Gastroesophageal sphincter (tissue), 4 donors: ENCODE measurements at regions not wholly inside any gene's neighbourhood (a gene's known extent, or its start where the extent isn't known, plus 50 kb on each side); places are given as distances from the start of the nearest gene placed in this dataset.

Source experiments
- ATAC-seq: fragments of 150-250 bp; one replicate; pipeline ENCODE4 v1.9.1; 2016; ENCODE audit warnings: mild to moderate bottlenecking, moderate library complexity
- H3K27ac ChIP-seq, 4 donors: fragments of 200-600 bp; sonication (generic) in 3 of 4; 1 replicate in 3 of 4; 2 replicates in 1 of 4; pipeline ENCODE4 v1.5.1; 2016 to 2019
- H3K27me3 ChIP-seq: fragments of 200-600 bp; sonication (generic); one replicate; pipeline ENCODE4 v1.5.1; 2019
- H3K36me3 ChIP-seq, 2 donors: fragments of 200-600 bp; sonication (generic); one replicate each; pipeline ENCODE4 v1.5.1; 2019; ENCODE audit warnings: control low read depth in 1 of 2
- H3K4me1 ChIP-seq, 3 donors: fragments of 200-600 bp; sonication (generic); 1 replicate in 2 of 3; 2 replicates in 1 of 3; pipeline ENCODE4 v1.5.1; 2016 to 2019; ENCODE audit warnings: control low read depth in 2 of 3
- H3K4me3 ChIP-seq, 2 donors: fragments of 200-600 bp; sonication (generic); one replicate each; pipeline ENCODE4 v1.5.1; 2019; ENCODE audit warnings: mild to moderate bottlenecking in 1 of 2, moderate library complexity in 1 of 2
- H3K9me3 ChIP-seq, 3 donors: fragments of 200-600 bp; sonication (generic); one replicate each; pipeline ENCODE4 v1.5.1; 2017 to 2019; ENCODE audit warnings: control low read depth in 2 of 3
- EP300 ChIP-seq: sonication (generic); formaldehyde crosslinking; IDR thresholded peaks from one replicate; pipeline ENCODE4 v1.6.1; 2017; ENCODE audit warnings: antibody characterized with exemption, mild to moderate bottlenecking
- POLR2A ChIP-seq, 2 donors: fragments of 450-650 bp; IDR thresholded peaks; one replicate each; pipeline ENCODE4 v1.6.1; 2017; ENCODE audit warnings: antibody characterized with exemption in 2 of 2, mild to moderate bottlenecking in 2 of 2, moderate library complexity in 1 of 2
- POLR2AphosphoS5 ChIP-seq: sonication (generic); formaldehyde crosslinking; IDR thresholded peaks from one replicate; pipeline ENCODE4 v1.6.1; 2017; ENCODE audit warnings: antibody characterized with exemption
- WGBS, 2 donors: methylation state at CpG; one replicate each; pipeline ENCODE4 v1.1.5; 2018; ENCODE audit warnings: low coverage in 1 of 2; 5-methylcytosine and 5-hydroxymethylcytosine counted together
- TF ChIP-seq, protein P1 (sequence below), 4 experiments: fragments of 200-600 bp in 2 of 4; fragments of 450-650 bp in 2 of 4; sonication (generic) in 1 of 4; IDR thresholded peaks; one replicate each; pipeline ENCODE4 v1.5.1; 2017 to 2019; ENCODE audit warnings: antibody characterized with exemption in 4 of 4, mild to moderate bottlenecking in 2 of 4, moderate library complexity in 2 of 4

DNA sequence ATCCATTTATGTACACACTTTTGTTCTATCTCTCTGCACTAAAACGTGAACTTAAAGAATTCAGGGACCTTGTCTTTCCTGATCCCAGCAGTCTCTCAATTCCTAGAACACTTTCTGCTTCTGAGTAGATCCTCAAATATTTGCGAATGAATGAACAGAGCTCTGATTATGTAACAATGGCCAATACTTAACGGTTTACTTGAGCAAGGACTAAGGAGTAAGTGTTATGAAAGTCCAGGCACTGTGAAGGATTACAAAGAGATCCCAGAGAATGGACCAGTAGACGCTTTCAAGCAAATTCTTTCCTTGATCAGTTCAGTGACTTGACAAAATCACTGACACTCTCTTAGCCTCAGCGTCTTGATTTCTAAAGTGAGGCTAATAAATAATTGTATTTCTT, 514.5 kb upstream of the KLHL1 start:
- no peak overlapping the region for H3K4me3 ChIP-seq
- H3K27ac ChIP-seq: no peak overlapping the region
- no peak for ATAC-seq
- no peaks in the 10 kb centered on the region for H3K36me3 ChIP-seq
- WGBS, 2 donors: 28 to 30% methylated on average over 5 of the region's 5 CpGs
- TF ChIP-seq, protein P1, sequence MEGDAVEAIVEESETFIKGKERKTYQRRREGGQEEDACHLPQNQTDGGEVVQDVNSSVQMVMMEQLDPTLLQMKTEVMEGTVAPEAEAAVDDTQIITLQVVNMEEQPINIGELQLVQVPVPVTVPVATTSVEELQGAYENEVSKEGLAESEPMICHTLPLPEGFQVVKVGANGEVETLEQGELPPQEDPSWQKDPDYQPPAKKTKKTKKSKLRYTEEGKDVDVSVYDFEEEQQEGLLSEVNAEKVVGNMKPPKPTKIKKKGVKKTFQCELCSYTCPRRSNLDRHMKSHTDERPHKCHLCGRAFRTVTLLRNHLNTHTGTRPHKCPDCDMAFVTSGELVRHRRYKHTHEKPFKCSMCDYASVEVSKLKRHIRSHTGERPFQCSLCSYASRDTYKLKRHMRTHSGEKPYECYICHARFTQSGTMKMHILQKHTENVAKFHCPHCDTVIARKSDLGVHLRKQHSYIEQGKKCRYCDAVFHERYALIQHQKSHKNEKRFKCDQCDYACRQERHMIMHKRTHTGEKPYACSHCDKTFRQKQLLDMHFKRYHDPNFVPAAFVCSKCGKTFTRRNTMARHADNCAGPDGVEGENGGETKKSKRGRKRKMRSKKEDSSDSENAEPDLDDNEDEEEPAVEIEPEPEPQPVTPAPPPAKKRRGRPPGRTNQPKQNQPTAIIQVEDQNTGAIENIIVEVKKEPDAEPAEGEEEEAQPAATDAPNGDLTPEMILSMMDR (IDR thresholded peaks at IDR 0.05): no peak
- TF ChIP-seq EP300 (no peak), POLR2AphosphoS5 (no peak), POLR2A (IDR thresholded peaks at IDR 0.05) (no peak)
- H3K9me3 ChIP-seq: no peaks in the 10 kb centered on the region
- H3K27me3 ChIP-seq: no peaks in the 10 kb centered on the region
- H3K4me1 ChIP-seq: no peaks in the 10 kb centered on the region

DNA sequence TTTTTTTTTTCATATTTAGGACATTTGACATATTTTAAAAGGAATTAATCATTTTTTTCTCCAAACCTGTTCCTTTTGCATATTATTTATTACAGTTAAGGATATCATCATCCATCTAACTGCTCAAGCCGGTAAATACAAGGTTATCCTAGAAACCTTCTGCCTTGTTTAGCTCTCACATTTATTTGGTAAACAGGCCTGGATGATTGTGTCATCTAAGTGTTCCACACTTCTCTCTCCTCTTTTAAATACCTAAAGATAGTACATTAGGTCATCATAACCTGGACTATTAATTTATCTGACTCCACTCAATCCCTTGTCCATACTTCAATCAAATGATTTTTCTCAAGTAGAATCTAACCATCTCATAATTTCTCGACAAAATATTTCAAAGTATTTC, 511.7 kb upstream of the KLHL1 start:
- Histone ChIP-seq H3K27me3 (no peaks in the 10 kb centered on the region), H3K9me3 (no peaks in the 10 kb centered on the region), H3K4me1 (no peaks in the 10 kb centered on the region), H3K4me3 (no peak overlapping the region), H3K27ac (no peak overlapping the region), H3K36me3 (no peaks in the 10 kb centered on the region)
- no peak for ATAC-seq
- TF ChIP-seq POLR2AphosphoS5 (no peak), EP300 (no peak), POLR2A (IDR thresholded peaks at IDR 0.05) (no peak)
- TF ChIP-seq, protein P1 (IDR thresholded peaks at IDR 0.05): no peak
- WGBS, 2 donors: 68 to 78% methylated on average over 2 of the region's 2 CpGs

DNA sequence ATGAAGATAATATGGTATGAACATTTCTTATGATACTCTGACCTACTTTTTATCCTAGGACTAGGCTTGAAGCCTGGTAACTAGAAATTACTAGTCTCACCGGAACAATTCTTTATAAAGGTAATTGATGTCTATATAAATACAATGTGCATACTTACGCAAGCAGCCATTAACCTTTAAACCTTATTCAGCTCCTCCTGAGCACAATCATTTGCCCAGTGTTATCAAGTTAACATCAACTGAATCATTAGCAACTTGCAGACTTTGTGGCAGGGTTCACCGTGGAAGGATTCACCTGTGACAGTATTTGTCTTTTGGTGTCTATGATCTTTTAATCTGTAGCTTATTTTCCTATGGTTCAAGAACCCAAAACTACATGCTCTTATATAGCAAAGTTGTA, 508.6 kb upstream of the KLHL1 start:
- WGBS, 2 donors: 64 to 67% methylated on average over 3 of the region's 3 CpGs

DNA sequence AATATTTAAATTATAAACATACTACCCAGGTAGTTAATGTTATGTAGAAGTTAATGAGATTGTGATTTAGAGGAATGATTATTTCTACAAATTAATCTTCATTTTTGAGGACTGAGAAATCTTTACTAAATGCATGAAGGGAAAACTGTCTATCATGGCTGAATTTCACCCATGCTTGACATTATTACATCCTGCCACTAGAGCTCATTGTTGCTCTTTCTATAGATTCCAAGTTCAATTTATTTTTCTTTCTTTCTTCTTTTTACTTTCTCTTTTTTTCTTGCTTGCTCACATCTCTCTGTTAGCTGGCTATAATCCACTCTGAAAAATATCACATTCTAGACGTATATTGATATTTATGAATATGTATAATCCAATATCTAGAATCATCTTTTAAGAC, 505.0 kb upstream of the KLHL1 start:
- Histone ChIP-seq H3K9me3 (no peaks in the 10 kb centered on the region), H3K27me3 (no peaks in the 10 kb centered on the region), H3K27ac (no peak overlapping the region), H3K4me3 (no peak overlapping the region), H3K4me1 (no peaks in the 10 kb centered on the region), H3K36me3 (no peaks in the 10 kb centered on the region)
- 0 to 71% methylated on average over 1 of the region's 1 CpG for WGBS, 2 donors
- no peak for TF ChIP-seq EP300
- no peak for TF ChIP-seq POLR2AphosphoS5
- no peak for TF ChIP-seq POLR2A (IDR thresholded peaks at IDR 0.05)
- TF ChIP-seq, protein P1 (IDR thresholded peaks at IDR 0.05): no peak
- ATAC-seq: no peak

More for the DNA sequence above, 508.6 kb upstream of the KLHL1 start:
- Histone ChIP-seq H3K4me1 (no peaks in the 10 kb centered on the region), H3K27me3 (no peaks in the 10 kb centered on the region), H3K36me3 (no peaks in the 10 kb centered on the region), H3K4me3 (no peak overlapping the region), H3K9me3 (no peaks in the 10 kb centered on the region), H3K27ac (no peak overlapping the region)
- ATAC-seq: no peak
- TF ChIP-seq EP300: no peak
- no peak for TF ChIP-seq POLR2AphosphoS5
- no peak for TF ChIP-seq POLR2A (IDR thresholded peaks at IDR 0.05)
- TF ChIP-seq, protein P1 (IDR thresholded peaks at IDR 0.05): no peak

DNA sequence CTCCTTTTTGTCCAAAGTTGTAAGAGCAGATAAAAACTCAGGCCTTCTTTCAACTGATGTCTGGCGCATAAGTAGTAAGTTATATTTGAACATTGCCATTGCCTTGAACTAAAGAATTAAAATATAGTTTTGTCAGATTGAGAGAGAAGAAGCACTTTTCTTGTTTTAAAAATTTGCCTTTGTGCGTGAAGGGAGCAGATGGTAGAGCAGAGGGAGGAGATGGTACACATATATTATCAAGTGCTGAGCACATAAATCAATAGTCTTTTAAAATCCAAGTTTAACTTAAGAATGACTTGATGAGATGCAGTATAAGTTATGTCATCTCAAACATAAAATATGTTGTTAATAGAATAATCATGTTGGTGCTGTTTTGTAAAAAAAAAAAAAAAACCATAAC, 504.6 kb upstream of the KLHL1 start:
- WGBS, 2 donors: 81 to 89% methylated on average over 1 to 2 of the region's 2 CpGs
- H3K9me3 ChIP-seq: no peaks in the 10 kb centered on the region
- H3K27me3 ChIP-seq: no peaks in the 10 kb centered on the region
- no peaks in the 10 kb centered on the region for H3K4me1 ChIP-seq
- TF ChIP-seq EP300 (no peak), POLR2A (IDR thresholded peaks at IDR 0.05) (no peak), POLR2AphosphoS5 (no peak)
- TF ChIP-seq, protein P1 (IDR thresholded peaks at IDR 0.05): no peak
- H3K36me3 ChIP-seq: no peaks in the 10 kb centered on the region
- no peak overlapping the region for H3K27ac ChIP-seq
- ATAC-seq: no peak
- H3K4me3 ChIP-seq: no peak overlapping the region
